Calu3 (cell line): ENCODE measurements at regions not wholly inside any gene's neighbourhood (a gene's known extent, or its start where the extent isn't known, plus 50 kb on each side); places are given as distances from the start of the nearest gene placed in this dataset.

Experiments
- BruUV-seq: library from RNA; stranded (reverse); fragments of 400-500 nt; replicated peaks from 2 replicates; lab custom pipeline; 2021; lab: Mats Ljungman, UMichigan
- CTCF ChIA-PET: fragments of 300-600 bp; sonication (Branson Sonifier 250); formaldehyde crosslinking; loops from one replicate; lab custom pipeline; 2022; ENCODE audit warnings: antibody characterized with exemption; lab: Charles Lee
- DNase-seq: peaks from one replicate; pipeline ENCODE4 v3.0.0; 2022
- H3K27ac Mint-ChIP-seq: one replicate; pipeline ENCODE4 v1.8.0; 2022; ENCODE audit warnings: mixed read lengths; ENCODE audit not compliant: unreplicated experiment
- H3K27me3 Mint-ChIP-seq: one replicate; pipeline ENCODE4 v1.8.0; 2022; ENCODE audit warnings: mixed read lengths; ENCODE audit not compliant: unreplicated experiment
- H3K36me3 Mint-ChIP-seq: one replicate; pipeline ENCODE4 v1.8.0; 2022; ENCODE audit warnings: mild to moderate bottlenecking, moderate library complexity, mixed read lengths; ENCODE audit not compliant: insufficient read depth, unreplicated experiment
- H3K4me1 Mint-ChIP-seq: one replicate; pipeline ENCODE4 v1.8.0; 2022; ENCODE audit warnings: mild to moderate bottlenecking, low read depth, mixed read lengths; ENCODE audit not compliant: unreplicated experiment
- H3K4me3 Mint-ChIP-seq: one replicate; pipeline ENCODE4 v1.8.0; 2022; ENCODE audit warnings: mild to moderate bottlenecking, low read depth, moderate library complexity, mixed read lengths; ENCODE audit not compliant: unreplicated experiment
- H3K9me3 Mint-ChIP-seq: one replicate; pipeline ENCODE4 v1.8.0; 2022; ENCODE audit warnings: low read depth, mixed read lengths; ENCODE audit not compliant: unreplicated experiment
- intact Hi-C: fragments of 100-400 bp; cut with micrococcal nuclease; formaldehyde crosslinking; loops from one replicate; pipeline ENCODE4 v1.10.0; 2022; ENCODE audit not compliant: unreplicated experiment
- TF ChIP-seq, protein P1 (sequence below): fragments of 200-600 bp; IDR thresholded peaks from one replicate; pipeline ENCODE4 v1.8.0; 2022; ENCODE audit warnings: antibody characterized with exemption; ENCODE audit not compliant: unreplicated experiment

DNA sequence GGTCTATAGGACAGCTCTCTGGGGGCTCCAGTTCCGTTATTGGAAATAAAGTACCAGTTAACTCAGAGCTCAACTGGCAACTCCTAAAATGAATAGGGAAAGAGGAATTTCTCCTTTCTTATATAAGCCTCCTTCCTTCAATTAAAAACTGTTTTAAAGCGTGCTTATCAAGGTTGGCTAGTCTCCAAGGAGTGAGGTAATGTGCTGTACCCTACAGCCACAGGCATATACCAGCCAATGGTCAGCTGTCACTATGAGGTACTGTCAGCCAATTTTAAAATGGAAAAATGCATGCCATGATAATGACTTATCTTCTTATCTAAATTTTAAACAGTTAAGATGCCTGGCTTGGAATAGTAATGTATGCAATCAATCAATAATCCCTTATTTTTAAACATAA, 76.2 kb downstream of the PLCE1 start:
- intact Hi-C loops: no loop called here
- Mint-ChIP-seq H3K27me3 (peaks cover 35% of the 10 kb centered on the region), H3K4me3 (no peak overlapping the region), H3K36me3 (no peaks in the 10 kb centered on the region), H3K27ac (no peak overlapping the region), H3K9me3 (no peaks in the 10 kb centered on the region), H3K4me1 (no peaks in the 10 kb centered on the region)
- CTCF ChIA-PET: no interaction called here
- TF ChIP-seq, protein P1, sequence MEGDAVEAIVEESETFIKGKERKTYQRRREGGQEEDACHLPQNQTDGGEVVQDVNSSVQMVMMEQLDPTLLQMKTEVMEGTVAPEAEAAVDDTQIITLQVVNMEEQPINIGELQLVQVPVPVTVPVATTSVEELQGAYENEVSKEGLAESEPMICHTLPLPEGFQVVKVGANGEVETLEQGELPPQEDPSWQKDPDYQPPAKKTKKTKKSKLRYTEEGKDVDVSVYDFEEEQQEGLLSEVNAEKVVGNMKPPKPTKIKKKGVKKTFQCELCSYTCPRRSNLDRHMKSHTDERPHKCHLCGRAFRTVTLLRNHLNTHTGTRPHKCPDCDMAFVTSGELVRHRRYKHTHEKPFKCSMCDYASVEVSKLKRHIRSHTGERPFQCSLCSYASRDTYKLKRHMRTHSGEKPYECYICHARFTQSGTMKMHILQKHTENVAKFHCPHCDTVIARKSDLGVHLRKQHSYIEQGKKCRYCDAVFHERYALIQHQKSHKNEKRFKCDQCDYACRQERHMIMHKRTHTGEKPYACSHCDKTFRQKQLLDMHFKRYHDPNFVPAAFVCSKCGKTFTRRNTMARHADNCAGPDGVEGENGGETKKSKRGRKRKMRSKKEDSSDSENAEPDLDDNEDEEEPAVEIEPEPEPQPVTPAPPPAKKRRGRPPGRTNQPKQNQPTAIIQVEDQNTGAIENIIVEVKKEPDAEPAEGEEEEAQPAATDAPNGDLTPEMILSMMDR: no peak
- BruUV-seq: no TSS peak
- DNase-seq: no peak

DNA sequence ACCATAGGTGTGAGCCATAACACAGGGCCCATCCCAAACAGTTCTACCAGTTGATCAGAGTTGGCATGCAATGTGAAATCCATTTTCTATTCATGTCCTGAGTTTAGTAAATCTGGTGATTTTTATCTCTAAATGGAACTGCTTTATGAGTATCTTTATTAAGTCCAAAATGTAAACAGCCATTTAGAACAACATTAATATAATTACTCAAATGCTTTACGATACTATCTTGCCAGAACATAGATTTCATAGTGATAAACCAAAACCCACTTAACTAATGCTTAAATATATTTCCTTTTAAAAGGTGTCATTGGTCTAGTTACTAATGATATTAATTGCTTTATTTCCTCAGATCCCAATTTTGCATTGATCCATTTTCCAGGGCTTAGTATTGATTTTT, 80.7 kb downstream of the PLCE1 start:
- CTCF ChIA-PET: no interaction called here
- no peak overlapping the region for H3K4me3 Mint-ChIP-seq
- H3K4me1 Mint-ChIP-seq: no peaks in the 10 kb centered on the region
- no peak overlapping the region for H3K27ac Mint-ChIP-seq
- intact Hi-C loops: no loop called here
- TF ChIP-seq, protein P1: no peak
- no peak for DNase-seq
- BruUV-seq: no TSS peak
- H3K27me3 Mint-ChIP-seq: peaks cover 35% of the 10 kb centered on the region
- H3K36me3 Mint-ChIP-seq: no peaks in the 10 kb centered on the region
- H3K9me3 Mint-ChIP-seq: no peaks in the 10 kb centered on the region

GRCh38 chr10:94075506-94075905, 81.8 kb downstream of the PLCE1 start:
- TF ChIP-seq, protein P1: no peak
- no peaks in the 10 kb centered on the region for H3K36me3 Mint-ChIP-seq
- peaks cover 28% of the 10 kb centered on the region for H3K27me3 Mint-ChIP-seq
- no TSS peak for BruUV-seq
- no peaks in the 10 kb centered on the region for H3K4me1 Mint-ChIP-seq
- no peak overlapping the region for H3K4me3 Mint-ChIP-seq
- no peaks in the 10 kb centered on the region for H3K9me3 Mint-ChIP-seq
- no peak for DNase-seq
- H3K27ac Mint-ChIP-seq: no peak overlapping the region
- CTCF ChIA-PET: no interaction called here
- intact Hi-C loops: no loop called here

DNA sequence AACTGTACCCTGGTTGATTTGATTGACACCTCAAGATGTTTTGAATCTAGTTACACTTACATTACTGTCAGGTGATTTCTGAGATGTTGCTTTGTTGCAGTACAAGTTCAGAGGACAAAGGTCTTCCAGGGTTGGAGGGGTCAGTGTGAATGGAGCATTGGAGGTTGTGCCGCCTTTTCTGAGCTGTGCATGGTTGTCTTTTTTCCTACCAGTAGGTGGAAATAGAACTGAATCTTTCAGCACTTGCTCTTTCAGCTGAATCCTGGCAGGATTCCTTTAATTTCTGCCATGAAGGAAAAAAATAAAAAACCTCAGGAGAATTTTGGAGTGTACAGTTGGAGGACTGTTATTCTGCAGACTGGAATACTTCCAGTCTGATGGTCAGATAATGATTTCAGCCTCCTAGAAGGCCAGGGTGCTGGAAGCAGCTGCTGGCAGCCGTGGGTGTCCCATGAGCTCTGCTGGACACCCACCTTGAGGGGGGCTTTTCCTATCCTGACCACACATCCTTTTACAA, 82.7 kb downstream of the PLCE1 start:
- Mint-ChIP-seq H3K27ac (no peak overlapping the region), H3K9me3 (no peaks in the 10 kb centered on the region), H3K4me3 (no peak overlapping the region), H3K36me3 (no peaks in the 10 kb centered on the region), H3K4me1 (no peaks in the 10 kb centered on the region), H3K27me3 (peaks cover 19% of the 10 kb centered on the region)
- TF ChIP-seq, protein P1: no peak
- intact Hi-C loops: no loop called here
- CTCF ChIA-PET: interaction anchor here (0.7 to 1.3 kb wide), 2 partner anchors 160 to 244 kb away, joined by 3 read pairs; no protein-coding TSS in a partner anchor
- no peak for DNase-seq
- BruUV-seq: no TSS peak
